Karpas-422 (cell line): ENCODE measurements at regions not wholly inside any gene's neighbourhood (a gene's known extent, or its start where the extent isn't known, plus 50 kb on each side); places are given as distances from the start of the nearest gene placed in this dataset.
"Not testable (repeated sequence)": the region's sequence is repeated elsewhere in the genome, so short reads cannot be mapped to it uniquely, and the experiment has no call there.

Experiments
- DNase-seq: peaks from one replicate; pipeline ENCODE4 v3.0.0-alpha.2; 2015
- H2AFZ ChIP-seq: fragments of 200-600 bp; sonication (generic); 2 replicates; pipeline ENCODE4 v1.6.1; 2014; ENCODE audit warnings: antibody characterized with exemption, low read length, mixed read lengths
- H3K27ac ChIP-seq: fragments of 200-600 bp; sonication (generic); 2 replicates; pipeline ENCODE4 v1.5.1; 2014; ENCODE audit warnings: mild to moderate bottlenecking, low read length, moderate library complexity
- H3K27me3 ChIP-seq: fragments of 200-600 bp; sonication (generic); 2 replicates; pipeline ENCODE4 v1.6.1; 2014; ENCODE audit warnings: low read length, mixed read lengths
- H3K36me3 ChIP-seq: fragments of 200-600 bp; sonication (generic); 2 replicates; pipeline ENCODE4 v1.6.1; 2014; ENCODE audit warnings: low read length, mixed read lengths; ENCODE audit not compliant: insufficient read depth
- H3K4me1 ChIP-seq: fragments of 200-600 bp; sonication (generic); 2 replicates; pipeline ENCODE4 v1.6.1; 2014; ENCODE audit warnings: mild to moderate bottlenecking, low read length, mixed read lengths
- H3K4me2 ChIP-seq: fragments of 200-600 bp; sonication (generic); 2 replicates; pipeline ENCODE4 v1.6.1; 2014; ENCODE audit warnings: low read length, low read depth, mild to moderate bottlenecking; ENCODE audit not compliant: poor library complexity, severe bottlenecking
- H3K4me3 ChIP-seq: fragments of 200-600 bp; sonication (generic); 2 replicates; pipeline ENCODE4 v1.5.1; 2014; ENCODE audit warnings: mild to moderate bottlenecking, antibody characterized with exemption, low read length, mixed read lengths
- H3K79me2 ChIP-seq: fragments of 200-600 bp; sonication (generic); 2 replicates; pipeline ENCODE4 v1.6.1; 2014; ENCODE audit warnings: mild to moderate bottlenecking, low read length, mixed read lengths
- H3K9ac ChIP-seq: fragments of 200-600 bp; sonication (generic); 2 replicates; pipeline ENCODE4 v1.6.0; 2014; ENCODE audit warnings: low read length
- H3K9me2 ChIP-seq: fragments of 200-600 bp; sonication (generic), shearing (Covaris generic); replicated peaks from 2 replicates; pipeline ENCODE4 v1.6.0; 2014; ENCODE audit warnings: mild to moderate bottlenecking, low read length, moderate library complexity; ENCODE audit not compliant: insufficient read depth
- H3K9me3 ChIP-seq: fragments of 300-700, 200-600 bp; sonication (generic); 2 replicates; pipeline ENCODE4 v1.6.1; 2014; ENCODE audit warnings: low read length, mixed read lengths
- H4K20me1 ChIP-seq: fragments of 200-600 bp; sonication (generic); 2 replicates; pipeline ENCODE4 v1.6.1; 2014; ENCODE audit warnings: mild to moderate bottlenecking, antibody characterized with exemption, low read length, low read depth; ENCODE audit not compliant: insufficient read depth

- no peaks in the 10 kb centered on the region for H3K9me2 ChIP-seq
- no peaks in the 10 kb centered on the region for H4K20me1 ChIP-seq
- no peak overlapping the region for H3K4me2 ChIP-seq
- no peaks in the 10 kb centered on the region for H3K27me3 ChIP-seq
- H2AFZ ChIP-seq = no peak overlapping the region
- no peaks in the 10 kb centered on the region for H3K36me3 ChIP-seq
- no peak for DNase-seq
- no peaks in the 10 kb centered on the region for H3K4me1 ChIP-seq
- H3K9ac ChIP-seq = no peak overlapping the region
- H3K79me2 ChIP-seq = no peaks in the 10 kb centered on the region
- H3K27ac ChIP-seq = no peak overlapping the region
- H3K4me3 ChIP-seq = no peak overlapping the region
- no peaks in the 10 kb centered on the region for H3K9me3 ChIP-seq
These were observed 426.0 kb downstream of the FUT8 start for GRCh38 chr14:65838565-65838964.

- no peaks in the 10 kb centered on the region for H3K9me2 ChIP-seq
- H2AFZ ChIP-seq = no peak overlapping the region
- no peak overlapping the region for H3K4me3 ChIP-seq
- no peak for DNase-seq
- no peaks in the 10 kb centered on the region for H4K20me1 ChIP-seq
- no peak overlapping the region for H3K27ac ChIP-seq
- H3K4me1 ChIP-seq = no peaks in the 10 kb centered on the region
- H3K36me3 ChIP-seq = no peaks in the 10 kb centered on the region
- no peak overlapping the region for H3K9ac ChIP-seq
- no peaks in the 10 kb centered on the region for H3K79me2 ChIP-seq
- H3K27me3 ChIP-seq = no peaks in the 10 kb centered on the region
- no peak overlapping the region for H3K4me2 ChIP-seq
- H3K9me3 ChIP-seq = no peaks in the 10 kb centered on the region
These were observed 427.7 kb downstream of the FUT8 start for GRCh38 chr14:65840118-65840751.

- no peak overlapping the region for H3K4me3 ChIP-seq
- no peak overlapping the region for H3K9ac ChIP-seq
- no peaks in the 10 kb centered on the region for H3K9me3 ChIP-seq
- H2AFZ ChIP-seq = no peak overlapping the region
- no peaks in the 10 kb centered on the region for H3K36me3 ChIP-seq
- H3K4me2 ChIP-seq = no peak overlapping the region
- H3K4me1 ChIP-seq = no peaks in the 10 kb centered on the region
- no peaks in the 10 kb centered on the region for H3K9me2 ChIP-seq
- no peak for DNase-seq
- H3K27ac ChIP-seq = no peak overlapping the region
- H4K20me1 ChIP-seq = no peaks in the 10 kb centered on the region
- H3K79me2 ChIP-seq = no peaks in the 10 kb centered on the region
- H3K27me3 ChIP-seq = no peaks in the 10 kb centered on the region
These were observed 428.3 kb downstream of the FUT8 start for GRCh38 chr14:65840786-65841185.

DNA sequence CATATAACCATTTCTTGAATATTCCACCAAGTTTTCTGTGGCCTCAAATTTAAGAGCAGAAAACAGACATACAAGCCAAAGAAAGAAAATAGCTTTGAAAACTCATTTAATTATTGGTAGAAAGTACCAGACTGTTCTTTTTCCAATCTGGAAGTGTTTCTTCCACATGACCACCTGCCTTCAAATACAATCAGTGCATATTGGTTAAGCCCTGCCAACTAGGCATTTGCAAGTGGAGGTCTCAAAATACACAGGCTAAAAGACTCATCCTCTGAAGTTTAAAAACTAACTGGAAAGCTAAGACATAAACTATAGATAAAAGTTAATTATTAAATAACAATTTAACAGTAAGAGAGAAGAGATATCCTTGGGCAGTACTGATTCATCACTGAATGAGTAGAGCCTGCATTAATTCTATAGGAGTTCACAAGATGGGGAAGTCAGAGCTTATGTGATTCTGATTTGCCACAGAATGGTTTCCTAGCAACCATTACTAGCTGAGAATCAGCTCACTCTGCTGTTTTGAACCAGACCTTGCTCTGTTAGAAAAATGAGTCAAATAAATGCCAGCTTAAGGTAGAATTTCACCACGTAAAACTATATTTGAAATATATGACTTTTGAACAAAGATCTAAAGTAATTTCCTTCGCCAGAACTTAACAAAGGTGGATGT is 433.8 kb downstream of the FUT8 start:
- Histone ChIP-seq H4K20me1 (no peaks in the 10 kb centered on the region), H3K79me2 (no peaks in the 10 kb centered on the region), H3K27ac (no peak overlapping the region), H3K4me3 (no peak overlapping the region), H3K36me3 (no peaks in the 10 kb centered on the region), H3K9me2 (no peaks in the 10 kb centered on the region), H3K9me3 (no peaks in the 10 kb centered on the region), H3K4me2 (no peak overlapping the region), H3K4me1 (peaks cover 3% of the 10 kb centered on the region; the same call in 1 of the 2 replicates), H2AFZ (no peak overlapping the region), H3K9ac (no peak overlapping the region), H3K27me3 (no peaks in the 10 kb centered on the region; the same call in 1 of the 2 replicates)
- DNase-seq = peak; percentile 56

- Histone ChIP-seq H3K4me1 (peaks cover 3% of the 10 kb centered on the region; the same call in 1 of the 2 replicates), H3K9me2 (no peaks in the 10 kb centered on the region), H3K79me2 (no peaks in the 10 kb centered on the region), H4K20me1 (no peaks in the 10 kb centered on the region), H3K9me3 (no peaks in the 10 kb centered on the region), H3K4me3 (no peak overlapping the region), H3K27ac (no peak overlapping the region), H2AFZ (no peak overlapping the region), H3K27me3 (no peaks in the 10 kb centered on the region; the same call in 1 of the 2 replicates), H3K9ac (no peak overlapping the region), H3K4me2 (no peak overlapping the region), H3K36me3 (no peaks in the 10 kb centered on the region)
- DNase-seq = no peak
These were observed 434.7 kb downstream of the FUT8 start for GRCh38 chr14:65847075-65847847.

DNA sequence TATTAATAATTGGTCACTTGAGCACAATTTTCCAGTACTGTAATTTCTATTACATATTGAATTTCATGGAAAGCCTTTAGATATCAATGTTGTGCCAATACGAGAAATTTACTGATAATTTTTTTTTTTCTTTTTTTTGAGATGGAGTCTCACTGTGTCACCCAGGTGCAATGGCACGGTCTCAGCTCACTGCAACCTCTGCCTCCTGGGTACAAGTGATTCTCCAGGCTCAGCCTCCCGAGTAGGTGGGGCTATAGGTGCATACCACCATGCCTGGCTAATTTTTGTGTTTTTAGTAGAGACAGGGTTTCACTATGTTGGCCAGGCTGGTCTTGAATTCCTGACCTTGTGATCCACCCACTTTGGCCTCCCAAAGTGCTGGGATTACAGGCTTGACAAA is 435.4 kb downstream of the FUT8 start:
- H3K36me3 ChIP-seq, H3K4me2 ChIP-seq, H3K27me3 ChIP-seq, H3K4me3 ChIP-seq, H2AFZ ChIP-seq, H3K79me2 ChIP-seq, H3K9me2 ChIP-seq, H4K20me1 ChIP-seq, DNase-seq, H3K9ac ChIP-seq, H3K27ac ChIP-seq, H3K4me1 ChIP-seq, H3K9me3 ChIP-seq: not testable (repeated sequence)

DNA sequence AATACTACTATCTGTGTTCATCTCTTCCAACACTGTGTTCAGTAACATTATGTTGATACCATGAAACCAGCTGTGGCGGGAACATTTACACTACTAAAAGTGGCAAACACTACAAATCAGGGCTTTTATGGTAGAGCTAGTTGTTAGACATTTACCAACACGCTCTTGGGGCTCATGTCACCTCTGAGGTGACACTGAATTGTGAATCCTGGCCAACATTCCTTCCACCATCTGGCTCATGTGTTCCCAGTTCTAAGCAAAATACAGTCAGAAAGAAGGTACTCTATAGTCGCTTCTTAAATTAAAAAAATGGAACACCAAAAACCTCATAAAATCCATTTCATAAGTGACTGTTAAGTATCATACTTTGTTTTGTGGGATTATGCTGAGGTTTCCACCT is 436.6 kb downstream of the FUT8 start:
- Histone ChIP-seq H4K20me1 (no peaks in the 10 kb centered on the region), H3K27me3 (no peaks in the 10 kb centered on the region; the same call in 1 of the 2 replicates), H3K27ac (no peak overlapping the region), H3K4me1 (peaks cover 3% of the 10 kb centered on the region; the same call in 1 of the 2 replicates), H2AFZ (no peak overlapping the region), H3K9me2 (no peaks in the 10 kb centered on the region), H3K36me3 (no peaks in the 10 kb centered on the region), H3K4me2 (no peak overlapping the region), H3K9me3 (no peaks in the 10 kb centered on the region), H3K9ac (no peak overlapping the region), H3K79me2 (no peaks in the 10 kb centered on the region), H3K4me3 (no peak overlapping the region)
- DNase-seq = no peak

- H4K20me1 ChIP-seq = no peaks in the 10 kb centered on the region
- no peak for DNase-seq
- no peaks in the 10 kb centered on the region for H3K9me2 ChIP-seq
- peaks cover 3% of the 10 kb centered on the region; the same call in 1 of the 2 replicates for H3K4me1 ChIP-seq
- H3K27ac ChIP-seq = no peak overlapping the region
- no peaks in the 10 kb centered on the region for H3K36me3 ChIP-seq
- no peaks in the 10 kb centered on the region for H3K9me3 ChIP-seq
- H3K9ac ChIP-seq = no peak overlapping the region
- no peaks in the 10 kb centered on the region; the same call in 1 of the 2 replicates for H3K27me3 ChIP-seq
- no peak overlapping the region for H3K4me3 ChIP-seq
- H3K79me2 ChIP-seq = no peaks in the 10 kb centered on the region
- no peak overlapping the region for H2AFZ ChIP-seq
- no peak overlapping the region for H3K4me2 ChIP-seq
These were observed 437.0 kb downstream of the FUT8 start for GRCh38 chr14:65849558-65849957.
